PC-9 (cell line): ENCODE measurements at regions not wholly inside any gene's neighbourhood (a gene's known extent, or its start where the extent isn't known, plus 50 kb on each side); places are given as distances from the start of the nearest gene placed in this dataset.

Experiments
- BruUV-seq: library from RNA; stranded (reverse); fragments of 400-500 nt; replicated peaks from 2 replicates; lab custom pipeline; 2021; lab: Mats Ljungman, UMichigan
- CTCF ChIA-PET: fragments of 300-600 bp; sonication (Branson Sonifier 250); formaldehyde crosslinking; loops from one replicate; lab custom pipeline; 2022; ENCODE audit warnings: antibody characterized with exemption; lab: Charles Lee
- POLR2A ChIA-PET: fragments of 300-600 bp; sonication (Branson Sonifier 250); formaldehyde crosslinking; loops from one replicate; lab custom pipeline; 2022; ENCODE audit warnings: antibody characterized with exemption; ENCODE audit not compliant: unreplicated experiment; lab: Charles Lee
- DNase-seq, 2 experiments: peaks; one replicate each; pipeline versions ENCODE4 v3.0.0 to v3.0.0-alpha.2; 2015 to 2022; ENCODE audit warnings: mixed read lengths in 1 of 2
- H2AFZ ChIP-seq: fragments of 200-600 bp; sonication (generic); 2 replicates; pipeline ENCODE4 v1.8.1; 2017; ENCODE audit warnings: antibody characterized with exemption
- H3F3A ChIP-seq: fragments of 200-600 bp; sonication (generic); 2 replicates; pipeline ENCODE4 v1.8.1; 2017; ENCODE audit warnings: antibody characterized with exemption, mild to moderate bottlenecking, low read depth; ENCODE audit not compliant: insufficient read depth
- H3K27ac ChIP-seq: fragments of 200-600 bp; sonication (generic); 2 replicates; pipeline ENCODE4 v1.6.1; 2016; ENCODE audit warnings: mixed run types
- H3K27me3 ChIP-seq: fragments of 200-600 bp; sonication (generic); 2 replicates; pipeline ENCODE4 v1.6.1; 2016; ENCODE audit warnings: low read depth, mixed run types; ENCODE audit not compliant: insufficient read depth
- H3K36me3 ChIP-seq: fragments of 200-600 bp; sonication (generic); 2 replicates; pipeline ENCODE4 v1.6.1; 2016; ENCODE audit warnings: low read depth, mixed run types
- H3K4me1 ChIP-seq: fragments of 200-600 bp; sonication (generic); replicated peaks from 2 replicates; pipeline ENCODE4 v1.6.1; 2016; ENCODE audit warnings: mixed run types; ENCODE audit not compliant: insufficient read depth
- H3K4me2 ChIP-seq: fragments of 200-600 bp; sonication (generic); 2 replicates; pipeline ENCODE4 v1.6.1; 2017; ENCODE audit warnings: mixed run types
- H3K4me3 ChIP-seq: fragments of 200-600 bp; sonication (generic); 2 replicates; pipeline ENCODE4 v1.6.1; 2016; ENCODE audit warnings: mixed run types
- H3K79me2 ChIP-seq: fragments of 200-600 bp; sonication (generic); 2 replicates; pipeline ENCODE4 v1.6.1; 2017; ENCODE audit warnings: low read depth, mixed run types
- H3K9me2 ChIP-seq: fragments of 200-600 bp; sonication (generic); 2 replicates; pipeline ENCODE4 v1.8.1; 2017; ENCODE audit warnings: mild to moderate bottlenecking; ENCODE audit not compliant: insufficient read depth
- H3K9me3 ChIP-seq: fragments of 200-600 bp; sonication (generic); 2 replicates; pipeline ENCODE4 v1.8.1; 2016; ENCODE audit warnings: low read depth; ENCODE audit not compliant: insufficient read depth
- H4K20me1 ChIP-seq: fragments of 200-600 bp; sonication (generic); 2 replicates; pipeline ENCODE4 v1.8.1; 2017; ENCODE audit not compliant: insufficient read depth
- CTCF ChIP-seq: fragments of 200-600 bp; sonication (generic); conservative IDR thresholded peaks from 2 replicates; pipeline ENCODE4 v1.6.1; 2017; ENCODE audit warnings: mixed run types, antibody characterized with exemption, mild to moderate bottlenecking, moderate library complexity
- EZH2 ChIP-seq: fragments of 200-600 bp; sonication (generic); IDR thresholded peaks from 2 replicates; pipeline ENCODE4 v1.8.0; 2017; ENCODE audit warnings: antibody characterized with exemption, low read depth
- intact Hi-C: fragments of 100-400 bp; cut with micrococcal nuclease; formaldehyde crosslinking; loops from one replicate; pipeline ENCODE4 v1.10.0; 2022; ENCODE audit not compliant: unreplicated experiment

- Histone ChIP-seq H4K20me1 (no peaks in the 10 kb centered on the region), H3K9me2 (no peaks in the 10 kb centered on the region), H2AFZ (no peak overlapping the region), H3K4me2 (no peak overlapping the region), H3K36me3 (no peaks in the 10 kb centered on the region), H3F3A (no peaks in the 10 kb centered on the region), H3K79me2 (no peaks in the 10 kb centered on the region), H3K9me3 (no peaks in the 10 kb centered on the region), H3K27ac (no peak overlapping the region), H3K27me3 (no peaks in the 10 kb centered on the region), H3K4me3 (no peak overlapping the region), H3K4me1 (no peaks in the 10 kb centered on the region)
- DNase-seq, result no peak
- intact Hi-C loops, result no loop called here
- no peak for TF ChIP-seq CTCF
- no peak for TF ChIP-seq EZH2
- ChIA-PET CTCF (interaction anchor here (0.6 to 0.9 kb wide), 2 partner anchors 115 to 190 kb away, joined by 3 read pairs; no protein-coding TSS in a partner anchor), POLR2A (interaction anchor here (0.7 kb wide), 1 partner anchor 9 kb away, joined by 15 read pairs; no protein-coding TSS in a partner anchor)
- no TSS peak for BruUV-seq
Observed at GRCh38 chr6:6915813-6916547, 191.8 kb upstream of the RREB1 start.

- no peaks in the 10 kb centered on the region for H3F3A ChIP-seq
- H3K4me2 ChIP-seq, result no peak overlapping the region
- no peaks in the 10 kb centered on the region for H3K9me2 ChIP-seq
- H3K27ac ChIP-seq, result no peak overlapping the region
- no peaks in the 10 kb centered on the region for H3K36me3 ChIP-seq
- H3K4me1 ChIP-seq, result no peaks in the 10 kb centered on the region
- no peak for TF ChIP-seq CTCF
- TF ChIP-seq EZH2, result no peak
- no TSS peak for BruUV-seq
- no peaks in the 10 kb centered on the region for H4K20me1 ChIP-seq
- no peak overlapping the region for H2AFZ ChIP-seq
- no peak overlapping the region for H3K4me3 ChIP-seq
- no peaks in the 10 kb centered on the region for H3K27me3 ChIP-seq
- intact Hi-C loops, result no loop called here
- ChIA-PET CTCF (interaction anchor here (0.9 kb wide), 1 partner anchor 116 kb away, joined by 3 read pairs; no protein-coding TSS in a partner anchor), POLR2A (no interaction called here)
- H3K9me3 ChIP-seq, result no peaks in the 10 kb centered on the region
- no peaks in the 10 kb centered on the region for H3K79me2 ChIP-seq
- no peak for DNase-seq
Observed at GRCh38 chr6:6916598-6916997, 191.2 kb upstream of the RREB1 start.

- no peak overlapping the region for H3K4me3 ChIP-seq
- POLR2A ChIA-PET, result no interaction called here
- H3K4me1 ChIP-seq, result no peaks in the 10 kb centered on the region
- no peak overlapping the region for H2AFZ ChIP-seq
- CTCF ChIA-PET, result no interaction called here
- no peaks in the 10 kb centered on the region for H3K9me3 ChIP-seq
- no peak overlapping the region for H3K4me2 ChIP-seq
- peak in 1 of 2 experiments; percentile 41 for DNase-seq
- H3K27ac ChIP-seq, result no peak overlapping the region
- H4K20me1 ChIP-seq, result no peaks in the 10 kb centered on the region
- BruUV-seq, result no TSS peak
- no peaks in the 10 kb centered on the region for H3K9me2 ChIP-seq
- no peaks in the 10 kb centered on the region for H3F3A ChIP-seq
- TF ChIP-seq CTCF (no peak), EZH2 (no peak)
- no peaks in the 10 kb centered on the region for H3K27me3 ChIP-seq
- intact Hi-C loops, result no loop called here
- no peaks in the 10 kb centered on the region for H3K36me3 ChIP-seq
- no peaks in the 10 kb centered on the region for H3K79me2 ChIP-seq
Observed at GRCh38 chr6:6918216-6918983, 189.4 kb upstream of the RREB1 start.
